ENCODE measurements at regions not wholly inside any gene's neighbourhood (a gene's known extent, or its start where the extent isn't known, plus 50 kb on each side); places are given as distances from the start of the nearest gene placed in this dataset.

GRCh38 chr3:66629150-66629981 lies 128.5 kb upstream of the LRIG1 start:
- H3K9me3 ChIP-seq (ENCODE audit: low read length) = no peaks in the 10 kb centered on the region
- no TSS peak for BruUV-seq (replicated peaks)
- H3K9me2 ChIP-seq (replicated peaks; ENCODE audit: low read length) = no peaks in the 10 kb centered on the region
- POLR2A ChIA-PET (ENCODE audit: unreplicated experiment) = no interaction called here
- no peaks in the 10 kb centered on the region for H3F3A ChIP-seq (ENCODE audit: low read length, unreplicated experiment)
- no peak overlapping the region for H3K4me2 ChIP-seq (ENCODE audit: low read length)
- CTCF ChIA-PET = no interaction called here
- no peak for DNase-seq
- H3K4me1 ChIP-seq (ENCODE audit: insufficient read depth, low read length) = no peaks in the 10 kb centered on the region
- H2AFZ ChIP-seq (ENCODE audit: low read length) = no peak overlapping the region
- H3K4me3 ChIP-seq (ENCODE audit: low read length) = no peak overlapping the region
- H3K36me3 ChIP-seq (ENCODE audit: low read depth, low read length) = no peaks in the 10 kb centered on the region
- no peak for TF ChIP-seq EZH2 (IDR thresholded peaks at IDR 0.05; ENCODE audit: low read length, unreplicated experiment)
- no peak for TF ChIP-seq EZH2phosphoT487 (IDR thresholded peaks at IDR 0.05; ENCODE audit: borderline replicate concordance, low read length)
- TF ChIP-seq, protein P1, sequence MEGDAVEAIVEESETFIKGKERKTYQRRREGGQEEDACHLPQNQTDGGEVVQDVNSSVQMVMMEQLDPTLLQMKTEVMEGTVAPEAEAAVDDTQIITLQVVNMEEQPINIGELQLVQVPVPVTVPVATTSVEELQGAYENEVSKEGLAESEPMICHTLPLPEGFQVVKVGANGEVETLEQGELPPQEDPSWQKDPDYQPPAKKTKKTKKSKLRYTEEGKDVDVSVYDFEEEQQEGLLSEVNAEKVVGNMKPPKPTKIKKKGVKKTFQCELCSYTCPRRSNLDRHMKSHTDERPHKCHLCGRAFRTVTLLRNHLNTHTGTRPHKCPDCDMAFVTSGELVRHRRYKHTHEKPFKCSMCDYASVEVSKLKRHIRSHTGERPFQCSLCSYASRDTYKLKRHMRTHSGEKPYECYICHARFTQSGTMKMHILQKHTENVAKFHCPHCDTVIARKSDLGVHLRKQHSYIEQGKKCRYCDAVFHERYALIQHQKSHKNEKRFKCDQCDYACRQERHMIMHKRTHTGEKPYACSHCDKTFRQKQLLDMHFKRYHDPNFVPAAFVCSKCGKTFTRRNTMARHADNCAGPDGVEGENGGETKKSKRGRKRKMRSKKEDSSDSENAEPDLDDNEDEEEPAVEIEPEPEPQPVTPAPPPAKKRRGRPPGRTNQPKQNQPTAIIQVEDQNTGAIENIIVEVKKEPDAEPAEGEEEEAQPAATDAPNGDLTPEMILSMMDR (conservative IDR thresholded peaks at IDR 0.05; ENCODE audit: low read depth, low read length) = no peak
- H3K79me2 ChIP-seq (ENCODE audit: low read length) = no peaks in the 10 kb centered on the region
- no peaks in the 10 kb centered on the region for H3K27me3 ChIP-seq (ENCODE audit: low read length)
- no peak for ATAC-seq
- no peak overlapping the region for H3K9ac ChIP-seq (ENCODE audit: low read length)
- intact Hi-C loops (cut with micrococcal nuclease) = no loop called here
- no peaks in the 10 kb centered on the region for H4K20me1 ChIP-seq (ENCODE audit: low read length)
- no peak overlapping the region for H3K27ac ChIP-seq (ENCODE audit: low read length)

GRCh38 chr3:66629982-66630368 lies 129.2 kb upstream of the LRIG1 start:
- Histone ChIP-seq H4K20me1 (ENCODE audit: low read length) (no peaks in the 10 kb centered on the region), H3K27me3 (ENCODE audit: low read length) (no peaks in the 10 kb centered on the region), H3K4me3 (ENCODE audit: low read length) (no peak overlapping the region), H3K9me2 (replicated peaks; ENCODE audit: low read length) (no peaks in the 10 kb centered on the region), H3K4me1 (ENCODE audit: insufficient read depth, low read length) (no peaks in the 10 kb centered on the region), H3K4me2 (ENCODE audit: low read length) (no peak overlapping the region), H2AFZ (ENCODE audit: low read length) (no peak overlapping the region), H3K79me2 (ENCODE audit: low read length) (no peaks in the 10 kb centered on the region), H3K27ac (ENCODE audit: low read length) (no peak overlapping the region), H3K36me3 (ENCODE audit: low read depth, low read length) (no peaks in the 10 kb centered on the region), H3K9me3 (ENCODE audit: low read length) (no peaks in the 10 kb centered on the region), H3K9ac (ENCODE audit: low read length) (no peak overlapping the region), H3F3A (ENCODE audit: low read length, unreplicated experiment) (no peaks in the 10 kb centered on the region)
- ChIA-PET CTCF (no interaction called here), POLR2A (ENCODE audit: unreplicated experiment) (no interaction called here)
- BruUV-seq (replicated peaks) = no TSS peak
- intact Hi-C loops (cut with micrococcal nuclease) = no loop called here
- ATAC-seq (no peak), DNase-seq (no peak)
- TF ChIP-seq EZH2 (IDR thresholded peaks at IDR 0.05; ENCODE audit: low read length, unreplicated experiment) (no peak), EZH2phosphoT487 (IDR thresholded peaks at IDR 0.05; ENCODE audit: borderline replicate concordance, low read length) (no peak)

DNA sequence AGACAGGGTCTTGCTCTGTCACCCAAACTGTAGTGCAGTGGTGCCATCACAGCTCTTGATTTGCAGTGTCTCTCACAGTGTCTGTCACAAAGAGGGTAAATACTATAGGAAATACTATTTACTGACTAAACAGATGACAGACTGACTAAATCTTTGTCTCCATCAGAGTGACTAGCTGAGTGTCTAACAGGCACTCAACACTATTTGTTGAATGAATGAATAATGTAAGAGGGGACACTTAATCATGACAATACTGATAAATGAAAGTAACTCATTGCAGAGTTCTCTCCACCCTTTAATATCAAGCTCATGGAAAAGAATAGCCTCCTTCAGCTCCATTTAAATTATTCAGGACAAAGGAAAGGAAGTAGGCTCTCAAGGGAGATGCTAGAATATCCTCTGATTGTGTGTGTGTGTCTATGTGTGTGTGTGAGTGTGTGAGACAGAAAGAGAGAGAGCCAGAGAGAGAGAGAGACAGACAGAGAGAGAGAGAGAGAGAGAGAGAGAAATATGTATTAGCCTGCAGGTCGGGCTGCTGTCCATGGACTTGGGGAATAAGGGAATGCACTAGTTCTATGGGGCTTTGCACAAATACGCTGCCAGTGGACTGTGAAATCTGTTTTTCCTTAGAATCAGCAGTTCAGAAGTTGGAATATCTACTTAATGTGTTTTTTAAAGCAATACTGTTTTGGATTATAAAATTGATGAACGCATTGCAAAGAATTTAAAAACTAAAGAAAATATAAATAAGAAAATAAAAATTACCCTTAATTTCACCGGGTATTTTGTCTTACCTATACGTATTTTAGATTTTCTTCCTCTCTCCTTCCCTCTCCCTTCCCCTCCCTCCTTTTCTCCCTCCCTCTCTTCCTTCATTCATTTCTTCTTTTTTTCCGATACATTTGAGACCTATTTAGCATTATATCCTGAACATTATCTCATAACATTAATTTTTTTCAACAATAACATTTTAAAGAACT lies 132.9 kb upstream of the LRIG1 start:
- POLR2A ChIA-PET (ENCODE audit: unreplicated experiment) = interaction anchor here (0.5 kb wide), 1 partner anchor 78 kb away, joined by 3 read pairs; no protein-coding TSS in a partner anchor
- Histone ChIP-seq H3K9ac (ENCODE audit: low read length) (no peak overlapping the region), H3K9me3 (ENCODE audit: low read length) (no peaks in the 10 kb centered on the region), H4K20me1 (ENCODE audit: low read length) (no peaks in the 10 kb centered on the region), H2AFZ (ENCODE audit: low read length) (no peak overlapping the region), H3K79me2 (ENCODE audit: low read length) (no peaks in the 10 kb centered on the region), H3K4me3 (ENCODE audit: low read length) (no peak overlapping the region), H3K4me2 (ENCODE audit: low read length) (no peak overlapping the region), H3K9me2 (replicated peaks; ENCODE audit: low read length) (no peaks in the 10 kb centered on the region), H3K27me3 (ENCODE audit: low read length) (no peaks in the 10 kb centered on the region), H3K36me3 (ENCODE audit: low read depth, low read length) (no peaks in the 10 kb centered on the region), H3K4me1 (ENCODE audit: insufficient read depth, low read length) (no peaks in the 10 kb centered on the region), H3F3A (ENCODE audit: low read length, unreplicated experiment) (no peaks in the 10 kb centered on the region), H3K27ac (ENCODE audit: low read length) (no peak overlapping the region)
- TF ChIP-seq, protein P1 (conservative IDR thresholded peaks at IDR 0.05; ENCODE audit: low read depth, low read length) = no peak
- TF ChIP-seq EZH2 (IDR thresholded peaks at IDR 0.05; ENCODE audit: low read length, unreplicated experiment) = no peak
- ATAC-seq = no peak
- CTCF ChIA-PET = no interaction called here
- intact Hi-C loops (cut with micrococcal nuclease) = no loop called here
- BruUV-seq (replicated peaks) = no TSS peak
- DNase-seq = no peak
